ENCODE measurements at regions not wholly inside any gene's neighbourhood (a gene's known extent, or its start where the extent isn't known, plus 50 kb on each side); places are given as distances from the start of the nearest gene placed in this dataset.

DNA sequence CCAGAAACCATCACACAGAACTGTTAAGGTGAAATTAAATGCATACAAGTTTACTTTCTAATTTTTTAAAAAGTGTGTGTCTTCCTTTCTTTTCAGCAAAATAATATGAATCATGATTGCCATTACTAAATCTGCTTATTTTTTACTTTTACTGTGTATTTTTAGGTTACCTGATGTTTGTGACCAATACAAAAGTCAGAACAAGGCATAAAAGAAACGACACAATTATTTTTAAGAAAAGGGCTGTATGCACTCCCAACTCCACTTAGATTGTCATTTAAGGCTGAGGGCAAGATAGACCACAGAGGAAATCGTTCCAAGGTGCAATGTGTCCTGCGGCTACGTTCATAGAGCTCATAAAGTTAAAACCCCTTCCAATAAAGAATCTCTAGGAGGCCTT lies 797.0 kb downstream of the TDRD15 start:
- TF ChIP-seq, protein P1, sequence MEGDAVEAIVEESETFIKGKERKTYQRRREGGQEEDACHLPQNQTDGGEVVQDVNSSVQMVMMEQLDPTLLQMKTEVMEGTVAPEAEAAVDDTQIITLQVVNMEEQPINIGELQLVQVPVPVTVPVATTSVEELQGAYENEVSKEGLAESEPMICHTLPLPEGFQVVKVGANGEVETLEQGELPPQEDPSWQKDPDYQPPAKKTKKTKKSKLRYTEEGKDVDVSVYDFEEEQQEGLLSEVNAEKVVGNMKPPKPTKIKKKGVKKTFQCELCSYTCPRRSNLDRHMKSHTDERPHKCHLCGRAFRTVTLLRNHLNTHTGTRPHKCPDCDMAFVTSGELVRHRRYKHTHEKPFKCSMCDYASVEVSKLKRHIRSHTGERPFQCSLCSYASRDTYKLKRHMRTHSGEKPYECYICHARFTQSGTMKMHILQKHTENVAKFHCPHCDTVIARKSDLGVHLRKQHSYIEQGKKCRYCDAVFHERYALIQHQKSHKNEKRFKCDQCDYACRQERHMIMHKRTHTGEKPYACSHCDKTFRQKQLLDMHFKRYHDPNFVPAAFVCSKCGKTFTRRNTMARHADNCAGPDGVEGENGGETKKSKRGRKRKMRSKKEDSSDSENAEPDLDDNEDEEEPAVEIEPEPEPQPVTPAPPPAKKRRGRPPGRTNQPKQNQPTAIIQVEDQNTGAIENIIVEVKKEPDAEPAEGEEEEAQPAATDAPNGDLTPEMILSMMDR (IDR thresholded peaks at IDR 0.05) = no peak
- no peak for TF ChIP-seq POLR2A (IDR thresholded peaks at IDR 0.05)

Data from heart left ventricle (tissue), 13 donors.